Heart left ventricle (tissue), 16 donors: ENCODE measurements at regions not wholly inside any gene's neighbourhood (a gene's known extent, or its start where the extent isn't known, plus 50 kb on each side); places are given as distances from the start of the nearest gene placed in this dataset.

Source experiments
- ATAC-seq, 4 donors: fragments of 200-7000 bp; cut with Tn5 transposase; one replicate each; pipeline ENCODE4 v1.9.1; 2020 to 2022; ENCODE audit warnings: moderate library complexity in 4 of 4, mild to moderate bottlenecking in 3 of 4, moderate number of reproducible peaks in 1 of 4
- DNase-seq, 5 donors: peaks; one replicate each; pipeline ENCODE4 v3.0.0-alpha.2; 2020
- H3K27ac ChIP-seq, 12 donors: fragments of 200-600 bp; sonication (generic) in 4 of 12; one replicate each; pipeline versions ENCODE4 v1.5.0 to v1.8.0; 2016 to 2022; ENCODE audit warnings: mild to moderate bottlenecking in 2 of 12
- H3K27me3 ChIP-seq, 9 donors: fragments of 200-600 bp; sonication (generic) in 2 of 9; one replicate each; pipeline versions ENCODE4 v1.5.1 to v1.8.0; 2016 to 2022; ENCODE audit warnings: mild to moderate bottlenecking in 3 of 9
- H3K36me3 ChIP-seq, 9 donors: fragments of 200-600 bp; sonication (generic) in 2 of 9; one replicate each; pipeline versions ENCODE4 v1.5.0 to v1.8.0; 2018 to 2022; ENCODE audit warnings: mild to moderate bottlenecking in 2 of 9
- H3K4me1 ChIP-seq, 12 donors: fragments of 200-600 bp; sonication (generic) in 4 of 12; one replicate each; pipeline versions ENCODE4 v1.5.0 to v1.8.0; 2016 to 2022; ENCODE audit warnings: mild to moderate bottlenecking in 3 of 12
- H3K4me3 ChIP-seq, 12 donors: fragments of 200-600 bp; sonication (generic) in 4 of 12; one replicate each; pipeline versions ENCODE4 v1.5.0 to v1.8.0; 2017 to 2022; ENCODE audit warnings: mild to moderate bottlenecking in 9 of 12, moderate library complexity in 4 of 12
- H3K9me3 ChIP-seq, 12 donors: fragments of 200-600 bp; sonication (generic) in 4 of 12; one replicate each; pipeline versions ENCODE4 v1.5.0 to v1.8.0; 2016 to 2022; ENCODE audit warnings: mild to moderate bottlenecking in 1 of 12
- POLR2A ChIP-seq, 2 donors: fragments of 450-650 bp; IDR thresholded peaks; one replicate each; pipeline ENCODE4 v1.6.1; 2017; ENCODE audit warnings: antibody characterized with exemption in 2 of 2, mild to moderate bottlenecking in 2 of 2, moderate library complexity in 2 of 2
- WGBS, 4 donors: extraction: QIAGEN DNeasy Blood & Tissue Kit in 2 of 4; methylation state at CpG; one replicate each; pipeline versions ENCODE4 v1.1.5 to v1.1.7; 2013 to 2018; 5-methylcytosine and 5-hydroxymethylcytosine counted together
- intact Hi-C, 10 donors: fragments of 100-400 bp; cut with DNase I; formaldehyde crosslinking; loops; one replicate each; pipeline versions ENCODE4 v1.11.1 to v1.14.2; 2022
- TF ChIP-seq, protein P1 (sequence below), 12 donors: fragments of 200-600 bp; sonication (generic) in 4 of 12; IDR thresholded peaks; one replicate each; pipeline versions ENCODE4 v1.5.0 to v1.8.0; 2018 to 2022; ENCODE audit warnings: antibody characterized with exemption in 12 of 12, mild to moderate bottlenecking in 5 of 12
- donor health status: ischemic (EF 13 %, LVEDD 7.1; RV severe dilation, severe dysfunction).
- donor health status: healthy with polysubstance abuse.
- donor health status: DM: no; HTN: yes; CAD: no.
- donor health status: DM: no; HTN: no; CAD: no.
- donor health status: ischemic (EF 25% LVEDD 6.9; RV normal size, moderate dysfunction).
- donor health status: ischemic (EF 25% LVEDD 5.7; RV mildly dilated, moderate dysfunction).
- donor health status: healthy.
- donor health status: DM: yes; HTN: yes; CAD: no.
- donor health status: ischemic (EF 35%, LVEDD 5.7; RV mildly dilated, moderate dysfunction).
- donor health status: nonischemic (EF 11% LVEDD 7.7; RV severe dilation, severe dysfunction).
- donor health status: DM: yes; HTN: yes; CAD: no.
- donor health status: PGD.
- donor health status: ischemic (EF 29% LVEDD 5.4; RV normal size, mild dysfunction).
- donor health status: nonischemic (EF 23%, LVEDD 6.1; RV moderate dilation, normal function).

DNA sequence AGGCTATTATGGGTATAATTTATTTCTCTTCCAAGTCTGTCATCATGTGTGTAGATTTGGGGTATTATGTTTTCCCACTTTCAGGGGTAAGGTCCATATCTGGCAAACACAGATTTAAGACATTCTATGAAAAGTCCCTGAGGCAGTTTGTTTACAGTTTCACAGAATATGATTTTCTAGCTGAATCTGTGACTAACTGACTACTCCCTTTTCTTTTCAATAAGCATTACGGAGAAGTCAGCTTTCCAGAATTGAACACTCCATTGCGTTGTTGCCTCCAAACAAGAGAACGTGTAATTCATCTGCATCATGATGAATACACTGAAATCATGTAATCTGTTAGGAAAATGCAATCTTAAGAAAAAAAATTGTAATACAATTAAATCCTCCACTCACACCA is 226.7 kb upstream of the SFRP2 start:
- DNase-seq (no peak), ATAC-seq (no peak)
- no peak overlapping the region for H3K4me3 ChIP-seq
- no peaks in the 10 kb centered on the region for H3K36me3 ChIP-seq
- no peaks in the 10 kb centered on the region for H3K27me3 ChIP-seq
- no peak overlapping the region for H3K27ac ChIP-seq
- intact Hi-C loops, result loop anchor here in 3 of 10 donors (2.0 to 10.0 kb wide), 2 partner anchors 221 kb away; no protein-coding TSS in a partner anchor
- 91 to 94% (median 92%) methylated on average over 3 of the region's 3 CpGs for WGBS, 4 donors
- TF ChIP-seq POLR2A (IDR thresholded peaks at IDR 0.05), result no peak
- H3K9me3 ChIP-seq, result no peaks in the 10 kb centered on the region
- no peaks in the 10 kb centered on the region for H3K4me1 ChIP-seq

DNA sequence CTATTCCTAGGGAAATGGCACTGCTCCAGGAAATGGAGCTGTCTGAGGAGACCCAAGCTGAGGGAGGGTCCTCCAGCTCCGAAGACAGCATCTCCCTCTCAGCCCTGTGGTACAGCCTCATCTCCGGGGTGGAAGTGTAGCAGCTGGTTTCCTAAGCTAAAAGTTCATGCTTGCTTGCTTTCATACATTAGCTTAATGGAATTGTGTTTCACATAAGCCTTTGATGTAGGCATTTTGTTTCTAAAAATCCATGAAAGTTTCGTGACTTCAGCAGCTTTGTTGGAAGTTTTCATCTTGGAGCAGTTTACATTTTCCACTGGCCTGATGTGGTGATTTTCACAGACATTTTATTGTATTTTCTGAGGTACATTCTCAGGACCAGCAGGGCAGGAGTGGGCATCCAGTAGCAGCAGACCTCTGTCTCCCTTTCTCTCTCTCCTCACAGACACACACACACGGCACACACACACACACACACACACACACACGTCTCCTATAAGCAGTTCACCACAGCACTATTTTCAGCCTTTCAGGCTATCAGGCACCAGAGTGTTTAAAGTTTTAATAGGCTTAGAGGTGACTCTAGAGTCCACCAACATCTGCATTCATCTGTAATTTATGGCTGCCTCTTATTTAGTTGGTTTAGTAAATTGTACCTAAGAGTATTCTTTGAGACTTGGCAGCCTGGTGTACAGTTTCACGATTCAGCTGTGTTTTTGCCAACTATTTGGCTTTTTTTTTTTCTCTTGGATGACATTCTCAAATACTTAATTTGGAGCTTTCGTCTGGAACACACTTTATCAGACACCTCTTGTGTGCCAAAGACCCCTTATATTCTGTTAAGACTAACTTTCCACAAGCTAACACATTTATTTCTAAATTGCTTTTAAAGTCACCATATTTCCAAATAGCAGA is 225.8 kb upstream of the SFRP2 start:
- H3K27me3 ChIP-seq, result no peaks in the 10 kb centered on the region

DNA sequence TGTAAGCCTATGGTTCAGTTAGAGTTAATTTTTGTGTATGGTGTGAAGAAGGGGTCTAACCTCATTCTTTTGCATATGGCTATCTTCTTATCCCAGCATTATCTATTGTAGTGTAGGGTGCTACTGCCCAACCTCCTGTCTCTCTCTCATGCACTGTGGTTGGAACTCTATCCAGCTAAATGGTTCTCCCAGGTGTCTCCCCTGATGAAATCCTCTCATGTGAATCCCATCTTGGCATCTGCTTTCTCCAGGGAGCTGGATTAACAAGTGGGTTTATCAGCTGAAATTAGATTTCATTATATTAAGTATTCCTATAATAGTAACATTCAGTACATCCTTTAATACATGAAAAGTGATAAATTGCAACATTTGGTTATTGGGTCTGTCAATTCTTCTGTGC is 224.7 kb upstream of the SFRP2 start:
- TF ChIP-seq, protein P1, sequence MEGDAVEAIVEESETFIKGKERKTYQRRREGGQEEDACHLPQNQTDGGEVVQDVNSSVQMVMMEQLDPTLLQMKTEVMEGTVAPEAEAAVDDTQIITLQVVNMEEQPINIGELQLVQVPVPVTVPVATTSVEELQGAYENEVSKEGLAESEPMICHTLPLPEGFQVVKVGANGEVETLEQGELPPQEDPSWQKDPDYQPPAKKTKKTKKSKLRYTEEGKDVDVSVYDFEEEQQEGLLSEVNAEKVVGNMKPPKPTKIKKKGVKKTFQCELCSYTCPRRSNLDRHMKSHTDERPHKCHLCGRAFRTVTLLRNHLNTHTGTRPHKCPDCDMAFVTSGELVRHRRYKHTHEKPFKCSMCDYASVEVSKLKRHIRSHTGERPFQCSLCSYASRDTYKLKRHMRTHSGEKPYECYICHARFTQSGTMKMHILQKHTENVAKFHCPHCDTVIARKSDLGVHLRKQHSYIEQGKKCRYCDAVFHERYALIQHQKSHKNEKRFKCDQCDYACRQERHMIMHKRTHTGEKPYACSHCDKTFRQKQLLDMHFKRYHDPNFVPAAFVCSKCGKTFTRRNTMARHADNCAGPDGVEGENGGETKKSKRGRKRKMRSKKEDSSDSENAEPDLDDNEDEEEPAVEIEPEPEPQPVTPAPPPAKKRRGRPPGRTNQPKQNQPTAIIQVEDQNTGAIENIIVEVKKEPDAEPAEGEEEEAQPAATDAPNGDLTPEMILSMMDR (IDR thresholded peaks at IDR 0.05), result no peak
- TF ChIP-seq POLR2A (IDR thresholded peaks at IDR 0.05), result no peak
- Histone ChIP-seq H3K9me3 (no peaks in the 10 kb centered on the region), H3K27me3 (no peaks in the 10 kb centered on the region), H3K36me3 (no peaks in the 10 kb centered on the region), H3K4me1 (no peaks in the 10 kb centered on the region), H3K27ac (no peak overlapping the region), H3K4me3 (no peak overlapping the region)
- intact Hi-C loops, result loop anchor here in 2 of 10 donors (10.0 kb wide), 1 partner anchor 219 kb away; no protein-coding TSS in a partner anchor
- no peak for DNase-seq
- ATAC-seq, result no peak

More for the DNA sequence above, 225.8 kb upstream of the SFRP2 start:
- no peaks in the 10 kb centered on the region for H3K4me1 ChIP-seq
- DNase-seq (no peak), ATAC-seq (no peak)
- H3K36me3 ChIP-seq, result no peaks in the 10 kb centered on the region
- WGBS, 4 donors, result 41 to 51% (median 47%) methylated on average over 7 of the region's 7 CpGs
- no peak overlapping the region for H3K27ac ChIP-seq
- TF ChIP-seq, protein P1 (IDR thresholded peaks at IDR 0.05), result no peak
- no peak for TF ChIP-seq POLR2A (IDR thresholded peaks at IDR 0.05)
- H3K4me3 ChIP-seq, result no peak overlapping the region
- no peaks in the 10 kb centered on the region for H3K9me3 ChIP-seq
- intact Hi-C loops, result loop anchor here in 3 of 10 donors (2.0 to 10.0 kb wide), 2 partner anchors 220 kb away; no protein-coding TSS in a partner anchor

DNA sequence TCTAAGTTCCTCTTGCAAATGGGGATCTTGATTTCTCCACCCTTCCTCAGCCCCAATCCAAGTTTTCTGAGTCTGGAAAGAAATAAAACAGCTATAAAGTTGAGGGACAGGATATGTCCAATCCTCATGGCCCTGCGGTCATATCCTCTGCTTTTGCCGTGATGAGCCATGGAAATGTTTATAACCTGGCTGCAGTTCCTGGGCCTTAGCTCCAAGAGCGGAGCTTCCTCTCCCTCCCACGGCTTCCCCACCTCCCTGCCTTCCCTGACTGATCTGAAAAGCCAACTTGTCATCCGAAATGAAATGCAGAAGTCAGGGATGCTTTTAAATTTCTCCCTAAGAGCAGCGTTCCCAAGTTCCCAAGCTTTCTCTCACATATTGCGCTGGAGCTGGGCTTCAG is 221.5 kb upstream of the SFRP2 start:
- WGBS, 4 donors, result 57 to 77% (median 69%) methylated on average over 7 of the region's 7 CpGs
- Histone ChIP-seq H3K36me3 (no peaks in the 10 kb centered on the region), H3K4me1 (no peaks in the 10 kb centered on the region), H3K4me3 (no peak overlapping the region), H3K9me3 (no peaks in the 10 kb centered on the region), H3K27me3 (no peaks in the 10 kb centered on the region), H3K27ac (peak overlapping the region in 4 of 12 donors; percentile 10 to 47 (median 24))
- DNase-seq (no peak), ATAC-seq (no peak)
- TF ChIP-seq, protein P1 (IDR thresholded peaks at IDR 0.05), result no peak
- TF ChIP-seq POLR2A (IDR thresholded peaks at IDR 0.05), result no peak
- intact Hi-C loops, result loop anchor here in 2 of 10 donors (10.0 kb wide), 1 partner anchor 216 kb away; no protein-coding TSS in a partner anchor
